HG03378 (cell line): ENCODE measurements at regions not wholly inside any gene's neighbourhood (a gene's known extent, or its start where the extent isn't known, plus 50 kb on each side); places are given as distances from the start of the nearest gene placed in this dataset.
"Not testable (repeated sequence)": the region's sequence is repeated elsewhere in the genome, so short reads cannot be mapped to it uniquely, and the experiment has no call there.

Source experiments
- ATAC-seq: cut with Tn5 transposase; IDR thresholded peaks from one replicate; pipeline ENCODE4 v1.9.1; 2021; ENCODE audit warnings: mild to moderate bottlenecking, moderate library complexity; ENCODE audit not compliant: unreplicated experiment

DNA sequence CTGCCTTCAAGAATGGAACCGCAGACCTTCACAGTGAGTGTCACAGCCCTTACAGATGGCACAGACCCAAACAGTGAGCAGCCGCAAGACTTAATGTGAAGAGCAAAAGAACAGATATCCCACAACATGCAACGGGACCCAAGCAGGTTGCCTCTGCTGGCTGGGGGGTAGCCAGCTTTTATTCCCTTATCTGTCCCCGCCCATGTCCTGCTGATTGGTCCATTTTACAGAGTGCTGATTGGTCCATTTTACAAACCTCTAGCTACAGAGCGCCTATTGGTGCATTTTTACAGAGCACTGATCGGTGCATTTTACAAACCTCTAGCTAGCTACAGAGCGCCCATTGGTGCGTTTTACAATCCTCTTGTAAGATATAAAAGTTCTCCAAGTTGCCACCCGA, 102.0 kb upstream of the IGF1R start:
- ATAC-seq = no peak

GRCh38 chr15:98547275-98547674, 101.1 kb upstream of the IGF1R start:
- ATAC-seq = no peak

DNA sequence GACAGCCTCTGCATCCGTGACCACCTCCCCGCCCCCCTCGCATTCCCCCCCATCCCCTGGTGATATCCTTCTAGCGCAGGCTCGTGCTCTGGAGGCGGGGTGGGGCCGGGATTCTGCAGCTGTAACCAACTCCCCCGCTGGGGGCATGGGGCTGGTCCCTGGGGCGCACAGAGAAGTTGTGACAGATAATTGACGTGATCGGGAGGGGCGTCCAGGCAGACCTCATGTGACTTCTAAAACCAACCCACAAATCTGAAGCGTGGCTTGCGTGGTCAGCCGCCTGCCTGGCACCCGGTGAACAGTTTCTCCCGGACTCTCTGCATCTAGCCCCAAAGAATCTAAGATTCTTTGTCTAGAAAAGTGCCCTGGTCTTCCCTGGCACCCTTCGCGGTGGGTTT, 100.6 kb upstream of the IGF1R start:
- ATAC-seq = no peak

DNA sequence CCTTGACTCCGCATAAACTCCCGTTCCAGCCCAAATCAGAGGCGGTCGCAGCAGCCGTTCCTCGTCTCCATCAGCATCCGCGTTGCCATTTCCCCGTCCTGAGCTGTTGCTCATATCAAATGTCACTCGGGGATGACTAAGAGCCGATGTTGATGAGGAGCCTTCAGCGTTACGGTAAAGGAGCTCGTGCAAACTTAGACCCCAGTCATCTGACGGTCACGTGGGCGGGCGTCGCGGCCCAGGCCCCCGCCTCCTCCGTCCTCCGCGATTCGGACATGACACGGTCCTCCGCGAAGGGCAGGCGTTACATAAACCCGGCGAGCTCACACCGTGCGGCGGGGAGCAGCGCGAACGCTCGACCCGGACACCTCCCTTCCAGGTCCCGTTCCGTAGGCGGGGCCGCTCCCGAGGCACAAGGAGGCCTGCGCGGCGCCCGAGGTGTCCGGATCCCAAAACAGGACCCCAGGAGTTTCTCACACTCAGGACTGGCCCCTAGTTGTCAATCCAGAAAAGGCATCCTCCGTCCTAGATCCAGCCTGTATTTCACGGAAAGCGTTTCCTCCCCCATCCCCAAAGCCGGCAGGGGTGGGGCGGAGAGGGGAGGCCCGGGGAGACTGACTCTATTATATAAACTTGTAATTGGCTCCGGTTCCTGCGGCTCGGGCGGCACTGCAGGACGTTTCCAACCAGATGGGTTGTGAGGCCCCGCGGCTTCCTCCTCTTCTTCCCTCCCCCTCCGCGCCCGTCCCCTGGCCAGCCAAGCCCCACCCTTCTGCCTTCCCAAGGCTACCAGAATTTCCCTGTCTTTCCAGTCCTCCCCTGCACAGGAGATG, 100.0 kb upstream of the IGF1R start:
- no peak for ATAC-seq

DNA sequence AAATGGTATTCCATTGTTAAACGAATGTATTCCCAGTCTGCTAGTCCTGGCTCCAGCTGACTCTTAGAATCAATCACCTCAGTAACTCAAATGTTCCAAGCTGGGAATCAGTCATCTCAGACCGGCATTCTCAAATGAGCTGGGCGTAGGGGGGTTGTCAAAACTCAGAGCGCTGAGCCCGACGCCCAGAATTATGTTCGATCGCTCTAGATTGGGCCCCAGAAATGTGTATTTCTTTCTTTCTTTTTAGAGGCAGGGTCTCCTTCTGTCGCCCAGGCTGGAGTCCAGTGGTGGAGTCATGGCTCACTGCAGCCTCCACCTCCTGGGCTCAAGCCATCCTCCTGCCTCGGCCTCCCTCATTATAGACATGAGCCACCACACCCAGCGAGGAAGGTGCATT, 99.3 kb upstream of the IGF1R start:
- no peak for ATAC-seq

GRCh38 chr15:98549741-98550140, 98.6 kb upstream of the IGF1R start:
- ATAC-seq = no peak

DNA sequence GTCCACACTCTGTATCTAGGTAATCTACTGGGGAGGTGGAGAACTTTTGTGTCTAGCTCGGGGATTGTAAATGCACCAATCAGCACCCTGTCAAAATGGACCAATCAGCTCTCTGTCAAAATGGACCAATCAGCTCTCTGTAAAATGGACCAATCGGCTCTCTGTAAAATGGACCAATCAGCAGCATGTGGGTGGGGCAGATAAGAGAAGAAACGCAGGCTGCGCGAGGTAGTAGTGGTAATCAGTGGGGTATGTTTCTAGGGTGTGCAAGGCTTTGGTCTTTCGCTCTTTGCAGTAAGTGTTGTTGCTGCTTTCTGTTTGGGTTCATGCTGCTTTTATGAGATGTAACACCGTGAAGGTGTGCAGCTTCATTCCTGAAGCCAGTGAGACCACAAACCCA, 98.0 kb upstream of the IGF1R start:
- not testable (repeated sequence) for ATAC-seq

GRCh38 chr15:98551936-98552562, 96.3 kb upstream of the IGF1R start:
- ATAC-seq = no peak

- no peak for ATAC-seq
Observed at GRCh38 chr15:98554272-98555172, 93.8 kb upstream of the IGF1R start.

- no peak for ATAC-seq
Observed at GRCh38 chr15:98555173-98555515, 93.2 kb upstream of the IGF1R start.

- no peak for ATAC-seq
Observed at GRCh38 chr15:98556321-98556720, 92.0 kb upstream of the IGF1R start.

DNA sequence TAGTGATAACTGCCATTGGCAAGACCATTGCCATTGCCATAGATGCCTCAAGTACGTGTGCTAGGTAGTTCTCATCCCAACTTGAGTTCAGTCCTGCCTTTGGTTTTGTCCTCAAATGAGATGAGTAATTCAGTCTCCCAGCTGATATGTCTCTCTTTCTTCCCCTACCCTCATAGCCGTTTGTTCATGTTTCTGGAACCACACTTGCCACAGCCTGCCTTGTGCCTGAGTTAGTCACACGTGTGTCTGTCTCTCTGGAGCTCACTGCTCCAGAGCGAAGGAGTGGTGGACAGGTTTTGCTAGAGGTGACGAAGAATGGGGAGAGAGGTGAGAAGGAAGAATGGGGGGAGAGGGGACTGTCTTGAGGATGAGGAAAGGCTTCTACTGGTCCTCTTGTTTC, 88.0 kb upstream of the IGF1R start:
- ATAC-seq = no peak

GRCh38 chr15:98561169-98561941, 87.0 kb upstream of the IGF1R start:
- ATAC-seq = no peak

DNA sequence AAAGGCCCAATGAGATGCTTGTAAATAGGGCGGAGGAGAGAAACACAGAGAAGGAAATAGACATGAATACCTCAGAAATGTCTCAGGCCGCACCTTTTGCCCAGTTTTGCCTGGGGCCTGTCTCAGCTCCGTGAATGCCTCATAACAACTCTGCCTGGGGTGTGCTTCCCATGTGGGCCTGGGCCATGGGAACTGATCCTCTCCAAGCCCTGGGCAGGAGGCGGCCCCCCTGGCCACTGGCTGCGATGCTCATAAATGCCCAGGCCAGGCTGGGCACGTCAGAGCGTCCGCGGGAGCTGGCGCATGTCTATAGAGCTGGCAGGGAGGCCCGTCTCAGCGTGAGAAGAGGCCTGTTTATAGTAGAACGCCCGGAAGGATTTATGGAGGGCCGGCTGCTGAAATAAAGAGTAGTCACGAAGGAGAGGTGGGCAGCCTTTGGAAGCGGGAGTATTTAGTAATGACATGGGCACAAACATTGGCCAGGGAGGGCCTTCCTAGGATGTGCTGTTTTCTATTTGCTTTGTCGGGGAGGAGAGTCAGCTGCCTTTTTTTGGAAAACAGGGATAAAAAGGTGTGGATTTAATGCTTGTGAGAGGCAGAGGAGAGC, 85.9 kb upstream of the IGF1R start:
- ATAC-seq = no peak

DNA sequence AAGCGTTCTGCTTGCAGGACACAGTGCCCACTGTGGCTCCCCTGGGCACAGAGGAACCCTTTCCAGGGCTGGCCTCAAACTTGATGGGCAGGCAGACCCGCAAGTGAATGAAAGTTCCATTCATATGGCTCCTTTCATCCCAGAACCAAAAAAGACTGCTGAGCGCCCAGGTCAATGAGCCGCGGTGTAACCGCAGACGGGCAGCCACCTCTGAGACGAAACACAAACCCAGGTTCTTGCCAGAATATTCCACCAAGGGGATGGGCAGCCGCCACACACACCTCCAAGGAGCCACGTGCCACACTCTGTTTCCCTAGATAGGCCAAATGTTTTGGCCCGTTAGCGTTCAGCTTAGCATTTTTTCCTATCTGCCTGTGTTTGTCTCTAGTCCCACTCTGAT, 82.8 kb upstream of the IGF1R start:
- ATAC-seq = no peak

GRCh38 chr15:98567951-98568350, 80.4 kb upstream of the IGF1R start:
- ATAC-seq = no peak

- ATAC-seq = no peak
Observed at GRCh38 chr15:98568382-98569017, 79.8 kb upstream of the IGF1R start.

- no peak for ATAC-seq
Observed at GRCh38 chr15:98570119-98570518, 78.2 kb upstream of the IGF1R start.

DNA sequence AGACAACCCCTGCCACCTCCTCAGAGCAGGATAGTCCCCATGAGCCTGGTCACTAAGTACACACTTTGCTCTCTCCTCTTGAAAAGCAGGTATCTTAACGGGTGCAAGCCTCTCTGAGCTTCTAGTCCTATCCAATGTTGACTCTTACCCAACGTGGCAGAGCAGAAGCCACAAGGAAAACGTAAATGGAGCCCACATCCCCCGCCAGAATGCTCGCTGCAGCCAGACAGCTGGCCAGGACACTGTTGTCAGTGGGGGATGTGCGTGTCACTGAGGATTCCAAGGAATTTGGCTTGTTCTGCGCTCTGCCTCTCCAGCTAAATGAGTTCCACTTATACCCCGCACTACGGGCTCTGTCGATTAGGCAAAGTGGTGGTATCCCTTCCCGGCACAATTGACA, 67.8 kb upstream of the IGF1R start:
- ATAC-seq = no peak

DNA sequence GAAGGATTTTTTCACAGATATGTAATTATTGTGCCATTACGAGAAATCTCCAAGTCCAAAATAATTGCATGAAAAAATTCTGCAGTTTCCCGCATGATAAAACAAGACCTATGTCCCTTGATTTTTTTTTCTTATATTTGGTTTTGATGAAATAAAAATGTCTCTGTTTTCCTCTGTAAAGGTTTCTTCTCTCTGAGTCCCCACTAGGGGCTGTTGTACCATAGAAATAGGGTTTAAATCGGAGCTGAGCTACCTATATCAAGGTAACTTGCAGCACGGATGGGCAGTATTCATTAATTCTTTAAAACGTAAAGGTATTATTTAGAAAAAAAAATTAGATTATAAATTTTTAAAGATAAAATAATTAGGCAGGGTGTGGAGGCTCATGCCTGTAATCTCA, 66.6 kb upstream of the IGF1R start:
- ATAC-seq = no peak
